ENCODE measurements at regions not wholly inside any gene's neighbourhood (a gene's known extent, or its start where the extent isn't known, plus 50 kb on each side); places are given as distances from the start of the nearest gene placed in this dataset.
"Not testable (repeated sequence)": the region's sequence is repeated elsewhere in the genome, so short reads cannot be mapped to it uniquely, and the experiment has no call there.

DNA sequence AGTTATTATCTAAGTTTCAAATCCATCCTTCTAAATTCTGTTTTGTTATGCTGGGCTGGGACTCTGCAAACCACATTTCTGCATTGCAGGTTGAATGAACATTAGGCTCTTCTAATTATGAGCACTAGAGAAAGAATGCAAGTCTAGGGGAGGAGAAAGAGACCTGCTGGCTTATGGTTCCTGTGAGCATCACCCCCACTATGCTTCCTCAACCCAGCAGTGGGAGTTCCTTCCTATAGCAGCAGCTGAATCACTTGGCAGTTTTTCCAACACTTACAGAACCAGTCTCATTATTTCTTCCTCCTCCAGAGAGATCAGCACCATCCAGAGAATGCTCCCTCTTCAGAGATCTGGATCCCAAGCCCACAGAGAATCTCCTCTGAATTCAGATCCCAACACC, 297.7 kb upstream of the CLEC14A start:
- CTCF ChIA-PET, result no interaction called here
- H3K27ac ChIP-seq, result no peak overlapping the region
- DNase-seq (ENCODE audit: low spot score), result no peak
- POLR2A ChIA-PET (ENCODE audit: low non-redundant PET), result no interaction called here
- TF ChIP-seq, protein P1, sequence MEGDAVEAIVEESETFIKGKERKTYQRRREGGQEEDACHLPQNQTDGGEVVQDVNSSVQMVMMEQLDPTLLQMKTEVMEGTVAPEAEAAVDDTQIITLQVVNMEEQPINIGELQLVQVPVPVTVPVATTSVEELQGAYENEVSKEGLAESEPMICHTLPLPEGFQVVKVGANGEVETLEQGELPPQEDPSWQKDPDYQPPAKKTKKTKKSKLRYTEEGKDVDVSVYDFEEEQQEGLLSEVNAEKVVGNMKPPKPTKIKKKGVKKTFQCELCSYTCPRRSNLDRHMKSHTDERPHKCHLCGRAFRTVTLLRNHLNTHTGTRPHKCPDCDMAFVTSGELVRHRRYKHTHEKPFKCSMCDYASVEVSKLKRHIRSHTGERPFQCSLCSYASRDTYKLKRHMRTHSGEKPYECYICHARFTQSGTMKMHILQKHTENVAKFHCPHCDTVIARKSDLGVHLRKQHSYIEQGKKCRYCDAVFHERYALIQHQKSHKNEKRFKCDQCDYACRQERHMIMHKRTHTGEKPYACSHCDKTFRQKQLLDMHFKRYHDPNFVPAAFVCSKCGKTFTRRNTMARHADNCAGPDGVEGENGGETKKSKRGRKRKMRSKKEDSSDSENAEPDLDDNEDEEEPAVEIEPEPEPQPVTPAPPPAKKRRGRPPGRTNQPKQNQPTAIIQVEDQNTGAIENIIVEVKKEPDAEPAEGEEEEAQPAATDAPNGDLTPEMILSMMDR (conservative IDR thresholded peaks at IDR 0.05; ENCODE audit: low read depth), result no peak

DNA sequence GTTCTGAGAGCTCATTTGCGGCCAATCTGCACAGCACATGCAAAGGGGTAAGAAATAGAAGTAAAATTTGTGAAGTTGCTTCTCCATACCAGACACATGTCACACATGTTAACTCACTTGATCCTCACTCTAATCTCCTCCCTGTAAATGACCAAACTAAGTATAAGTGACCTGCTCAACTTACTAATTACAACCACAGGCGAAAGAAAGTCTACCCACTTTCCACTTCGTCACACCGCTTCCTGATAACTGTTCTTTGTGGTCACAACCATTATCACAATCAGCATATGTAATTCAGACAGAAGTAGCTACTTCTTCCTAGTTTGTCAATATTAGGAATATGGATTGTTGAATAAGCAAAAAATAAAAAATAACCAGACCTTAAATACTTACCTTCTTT, 293.7 kb upstream of the CLEC14A start:
- no peak overlapping the region for H3K27ac ChIP-seq
- no peak for DNase-seq (ENCODE audit: low spot score)
- CTCF ChIA-PET, result no interaction called here
- TF ChIP-seq, protein P1 (conservative IDR thresholded peaks at IDR 0.05; ENCODE audit: low read depth), result no peak
- POLR2A ChIA-PET (ENCODE audit: low non-redundant PET), result no interaction called here

DNA sequence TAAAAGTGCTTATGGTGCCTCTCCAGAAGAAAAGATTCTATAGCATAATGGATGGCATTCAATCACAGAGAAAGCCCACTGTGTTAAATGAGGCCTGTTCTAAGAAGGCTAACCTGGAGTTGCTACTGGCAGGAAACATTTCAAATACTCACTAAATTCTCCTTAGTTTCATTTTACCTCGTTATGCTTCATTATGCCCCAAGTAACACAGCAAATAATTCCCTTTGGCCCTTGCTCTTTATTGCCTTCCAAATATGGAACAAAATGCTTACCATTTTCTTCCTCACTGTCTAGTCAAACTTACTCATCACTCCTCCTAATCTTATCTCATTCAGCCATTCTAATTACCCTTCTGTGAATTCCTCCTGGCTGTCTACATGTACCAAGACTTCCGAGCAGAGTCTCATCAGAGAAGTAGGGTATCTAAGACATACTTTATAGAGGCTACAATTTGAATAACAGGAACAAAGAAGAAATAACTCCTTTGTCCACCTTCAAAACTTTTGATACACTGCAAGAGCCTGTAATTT, 292.1 kb upstream of the CLEC14A start:
- POLR2A ChIA-PET (ENCODE audit: low non-redundant PET), result no interaction called here
- CTCF ChIA-PET, result no interaction called here
- no peak overlapping the region for H3K27ac ChIP-seq
- no peak for DNase-seq (ENCODE audit: low spot score)
- TF ChIP-seq, protein P1 (conservative IDR thresholded peaks at IDR 0.05; ENCODE audit: low read depth), result no peak

DNA sequence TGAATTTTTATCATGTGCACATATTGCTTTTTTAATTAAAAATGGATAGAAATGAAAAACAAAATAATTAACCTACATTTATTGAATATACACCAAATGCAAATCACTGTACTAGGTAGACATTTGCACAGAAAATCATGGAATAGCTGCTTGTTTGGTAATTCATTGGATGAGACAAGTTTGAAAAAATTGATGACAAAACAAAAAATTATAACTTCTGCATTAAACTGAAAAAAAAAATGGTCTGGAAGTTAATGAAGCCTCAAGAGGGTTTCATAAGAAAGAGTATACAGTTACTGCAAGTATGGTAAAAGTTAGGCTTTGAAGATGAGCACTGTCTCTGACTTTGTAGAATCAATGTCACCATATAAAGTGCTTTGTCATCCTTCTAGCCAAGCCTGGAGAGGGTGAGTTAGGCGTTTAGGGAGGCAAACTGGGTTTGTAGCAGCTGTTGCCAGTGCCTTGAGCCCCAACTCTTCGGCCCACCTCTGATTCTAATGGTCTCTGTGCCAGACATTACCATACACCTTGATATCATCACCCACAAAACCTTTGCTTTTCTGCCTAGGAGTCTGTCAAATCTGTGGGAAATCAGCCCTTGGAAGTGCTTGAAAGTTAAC, 291.1 kb upstream of the CLEC14A start:
- H3K27ac ChIP-seq, result no peak overlapping the region
- POLR2A ChIA-PET (ENCODE audit: low non-redundant PET), result no interaction called here
- TF ChIP-seq, protein P1 (conservative IDR thresholded peaks at IDR 0.05; ENCODE audit: low read depth), result no peak
- CTCF ChIA-PET, result interaction anchor here (0.6 kb wide), 1 partner anchor 42 kb away, joined by 4 read pairs; no protein-coding TSS in a partner anchor
- DNase-seq (ENCODE audit: low spot score), result no peak

DNA sequence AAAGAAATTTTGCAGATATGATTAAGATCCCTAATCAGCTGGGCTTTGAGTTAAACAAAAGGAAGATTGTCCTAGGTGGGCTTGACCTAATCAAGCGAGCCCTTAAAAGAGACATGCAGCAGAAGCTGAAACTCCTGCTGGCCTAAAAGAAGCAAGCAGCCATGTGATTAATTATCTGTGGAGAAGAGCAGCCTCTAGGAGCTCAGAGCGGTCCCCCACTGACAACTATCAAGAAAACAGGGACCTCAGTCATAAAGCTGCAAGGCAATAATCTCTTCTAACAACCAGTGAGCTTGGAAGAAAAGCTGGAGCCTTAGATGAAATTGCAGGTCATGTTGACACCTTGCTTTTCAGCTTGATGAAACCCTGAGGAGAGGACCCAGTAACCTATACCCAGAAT, 288.9 kb upstream of the CLEC14A start:
- CTCF ChIA-PET, result no interaction called here
- POLR2A ChIA-PET (ENCODE audit: low non-redundant PET), result no interaction called here
- H3K27ac ChIP-seq, result no peak overlapping the region
- no peak for DNase-seq (ENCODE audit: low spot score)
- TF ChIP-seq, protein P1 (conservative IDR thresholded peaks at IDR 0.05; ENCODE audit: low read depth), result no peak

DNA sequence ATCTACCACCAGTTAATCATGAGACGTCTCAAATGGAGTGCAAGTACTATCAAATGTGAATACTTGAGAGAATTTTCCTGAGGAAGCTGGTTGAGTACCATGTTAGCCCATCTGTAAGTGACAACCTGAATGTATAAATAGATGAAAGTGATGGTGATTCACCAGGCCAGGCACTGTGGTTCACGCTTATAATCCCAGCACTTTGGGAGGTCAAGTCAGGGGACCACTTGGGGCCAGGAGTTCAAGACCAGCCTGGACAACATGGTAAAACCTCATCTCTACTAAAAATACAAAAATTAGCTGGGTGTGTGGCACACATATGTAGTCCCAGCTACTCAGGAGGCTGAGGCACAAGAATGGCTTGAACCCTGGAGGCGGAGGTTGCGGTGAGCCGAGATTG, 288.0 kb upstream of the CLEC14A start:
- CTCF ChIA-PET, result interaction anchor here (0.6 kb wide), 1 partner anchor 1339 kb away, joined by 3 read pairs; no protein-coding TSS in a partner anchor
- DNase-seq (ENCODE audit: low spot score); POLR2A ChIA-PET (ENCODE audit: low non-redundant PET); H3K27ac ChIP-seq: not testable (repeated sequence)

DNA sequence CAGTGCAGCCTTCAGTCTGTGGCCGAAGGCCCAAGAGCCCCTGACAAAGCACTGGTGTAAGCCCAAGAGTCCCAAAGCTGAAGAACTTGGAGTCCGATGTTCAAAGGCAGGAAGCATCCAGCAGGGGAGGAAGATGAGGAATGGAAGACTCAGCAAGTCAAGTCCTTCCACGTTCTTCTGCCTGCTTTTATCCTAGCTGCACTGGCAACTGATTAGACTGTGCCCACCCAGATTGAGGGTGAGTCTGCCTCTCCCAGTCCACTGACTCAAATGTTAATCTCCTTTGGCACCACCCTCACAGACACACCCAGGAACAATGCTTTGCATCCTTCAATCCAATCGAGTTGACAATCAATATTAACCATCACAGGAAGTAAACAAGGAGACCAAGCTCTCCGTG, 282.2 kb upstream of the CLEC14A start:
- POLR2A ChIA-PET (ENCODE audit: low non-redundant PET); CTCF ChIA-PET; DNase-seq (ENCODE audit: low spot score); H3K27ac ChIP-seq: not testable (repeated sequence)
